ENCODE measurements at regions not wholly inside any gene's neighbourhood (a gene's known extent, or its start where the extent isn't known, plus 50 kb on each side); places are given as distances from the start of the nearest gene placed in this dataset.

DNA sequence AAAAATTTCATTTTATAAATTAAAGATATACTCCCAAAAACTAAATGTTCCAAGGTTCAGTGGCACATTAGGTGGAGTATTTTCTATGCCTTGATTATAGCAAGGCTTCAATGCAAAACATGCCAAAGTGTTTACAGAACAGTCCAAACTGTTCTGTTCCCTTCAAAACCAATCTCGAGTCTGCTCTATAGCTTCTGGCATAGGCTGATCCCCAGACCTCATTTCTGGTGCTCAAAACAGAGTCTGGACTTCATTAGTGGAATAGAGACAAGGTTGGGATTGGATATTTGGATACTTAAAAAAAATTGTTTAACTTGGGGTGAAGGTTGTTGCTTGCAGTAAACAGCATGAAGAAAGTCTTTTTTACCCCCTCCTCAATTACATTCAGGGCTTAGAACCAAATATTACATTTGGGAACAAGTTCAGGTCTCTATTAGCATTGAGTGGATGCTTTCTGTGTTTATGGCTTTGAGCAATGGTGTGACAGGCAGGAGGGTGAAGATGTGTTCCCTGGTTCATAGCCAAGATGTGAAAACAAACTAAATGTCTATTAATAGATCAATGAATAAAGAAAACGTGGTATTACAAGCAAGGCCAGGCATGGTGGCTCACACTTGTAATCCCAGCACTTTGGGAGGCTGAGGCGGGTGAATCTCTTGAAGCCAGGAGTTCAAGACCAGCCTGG is 208.1 kb upstream of the RND3 start:
- intact Hi-C loops (cut with micrococcal nuclease) = no loop called here
- Mint-ChIP-seq H3K27ac (no peak overlapping the region), H3K9me3 (no peaks in the 10 kb centered on the region), H3K36me3 (ENCODE audit: low read depth) (no peaks in the 10 kb centered on the region), H3K4me1 (ENCODE audit: low read depth) (no peaks in the 10 kb centered on the region), H3K27me3 (ENCODE audit: low read depth) (no peaks in the 10 kb centered on the region), H3K4me3 (ENCODE audit: low read depth) (no peak overlapping the region)
- no peak for DNase-seq (ENCODE audit: low spot score)

GRCh38 chr2:150693556-150693955 is 206.1 kb upstream of the RND3 start:
- Mint-ChIP-seq H3K4me1 (ENCODE audit: low read depth) (no peaks in the 10 kb centered on the region), H3K9me3 (no peaks in the 10 kb centered on the region), H3K4me3 (ENCODE audit: low read depth) (no peak overlapping the region), H3K27me3 (ENCODE audit: low read depth) (no peaks in the 10 kb centered on the region), H3K27ac (no peak overlapping the region), H3K36me3 (ENCODE audit: low read depth) (no peaks in the 10 kb centered on the region)
- DNase-seq (ENCODE audit: low spot score) = no peak
- intact Hi-C loops (cut with micrococcal nuclease) = no loop called here

DNA sequence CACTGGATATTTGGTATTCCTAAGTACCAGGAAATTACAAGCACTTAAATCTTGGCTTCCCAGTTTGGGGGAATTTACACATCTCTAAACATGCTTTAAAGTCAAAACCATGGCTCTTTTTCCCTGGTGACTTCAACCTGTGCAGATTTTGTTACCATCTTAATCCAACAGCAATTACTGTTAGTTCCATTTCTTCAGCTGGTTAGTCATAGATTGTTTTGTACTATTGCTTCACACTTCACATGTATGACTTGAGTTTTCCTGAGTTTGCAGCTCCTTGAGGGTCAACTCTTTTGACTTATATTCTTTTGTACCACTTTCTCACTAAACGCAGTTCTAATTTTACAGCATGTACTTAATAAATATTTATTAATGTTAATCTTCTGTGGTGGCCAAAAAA is 203.4 kb upstream of the RND3 start:
- Mint-ChIP-seq H3K4me3 (ENCODE audit: low read depth) (no peak overlapping the region), H3K4me1 (ENCODE audit: low read depth) (no peaks in the 10 kb centered on the region), H3K27ac (no peak overlapping the region), H3K36me3 (ENCODE audit: low read depth) (no peaks in the 10 kb centered on the region), H3K9me3 (no peaks in the 10 kb centered on the region), H3K27me3 (ENCODE audit: low read depth) (no peaks in the 10 kb centered on the region)
- DNase-seq (ENCODE audit: low spot score) = no peak
- intact Hi-C loops (cut with micrococcal nuclease) = no loop called here

DNA sequence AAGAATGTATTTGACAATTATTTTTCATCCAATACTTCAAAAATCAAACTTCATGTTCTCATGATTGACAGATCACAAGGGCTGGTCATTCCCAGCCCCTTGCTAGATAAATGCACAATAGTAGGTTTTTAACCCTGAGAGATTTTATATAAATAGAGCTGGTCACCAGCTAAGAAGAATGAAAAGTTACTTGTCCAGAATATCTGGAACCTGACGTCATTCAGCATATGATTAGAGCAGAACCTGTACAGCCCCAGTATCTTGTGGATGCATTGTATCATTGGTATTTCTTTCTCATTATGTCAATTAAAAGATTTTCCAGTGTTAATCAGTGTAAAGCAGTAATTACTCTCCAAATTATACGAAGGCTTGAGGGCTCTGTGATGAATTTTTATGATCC is 202.8 kb upstream of the RND3 start:
- H3K27me3 Mint-ChIP-seq (ENCODE audit: low read depth) = no peaks in the 10 kb centered on the region
- no peak for DNase-seq (ENCODE audit: low spot score)
- H3K4me3 Mint-ChIP-seq (ENCODE audit: low read depth) = no peak overlapping the region
- H3K4me1 Mint-ChIP-seq (ENCODE audit: low read depth) = no peaks in the 10 kb centered on the region
- intact Hi-C loops (cut with micrococcal nuclease) = no loop called here
- no peak overlapping the region for H3K27ac Mint-ChIP-seq
- no peaks in the 10 kb centered on the region for H3K36me3 Mint-ChIP-seq (ENCODE audit: low read depth)
- no peaks in the 10 kb centered on the region for H3K9me3 Mint-ChIP-seq

DNA sequence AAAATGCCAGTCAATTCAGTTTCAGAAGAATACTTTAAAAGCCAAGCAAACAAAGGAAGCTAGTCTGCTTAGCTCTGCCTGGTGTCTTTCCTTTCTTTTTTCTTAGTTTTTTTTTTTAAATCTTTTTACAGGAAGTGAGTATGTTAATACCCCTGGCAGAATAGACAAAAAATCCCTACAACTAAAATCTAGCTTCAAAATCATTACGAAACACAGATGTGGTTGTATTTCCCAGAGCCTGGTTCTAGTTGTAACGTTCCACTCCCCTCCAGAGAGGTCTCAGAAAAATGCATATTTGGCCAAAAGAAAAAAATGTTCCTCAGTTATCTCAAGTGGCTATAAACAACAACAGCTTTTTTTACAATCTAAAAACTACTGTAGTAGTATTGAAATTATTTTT is 202.1 kb upstream of the RND3 start:
- no peaks in the 10 kb centered on the region for H3K9me3 Mint-ChIP-seq
- no peaks in the 10 kb centered on the region for H3K36me3 Mint-ChIP-seq (ENCODE audit: low read depth)
- H3K4me1 Mint-ChIP-seq (ENCODE audit: low read depth) = no peaks in the 10 kb centered on the region
- H3K27me3 Mint-ChIP-seq (ENCODE audit: low read depth) = no peaks in the 10 kb centered on the region
- intact Hi-C loops (cut with micrococcal nuclease) = no loop called here
- no peak for DNase-seq (ENCODE audit: low spot score)
- H3K4me3 Mint-ChIP-seq (ENCODE audit: low read depth) = no peak overlapping the region
- no peak overlapping the region for H3K27ac Mint-ChIP-seq

GRCh38 chr2:150688016-150688415 is 200.5 kb upstream of the RND3 start:
- no peaks in the 10 kb centered on the region for H3K27me3 Mint-ChIP-seq (ENCODE audit: low read depth)
- intact Hi-C loops (cut with micrococcal nuclease) = no loop called here
- no peaks in the 10 kb centered on the region for H3K36me3 Mint-ChIP-seq (ENCODE audit: low read depth)
- no peaks in the 10 kb centered on the region for H3K4me1 Mint-ChIP-seq (ENCODE audit: low read depth)
- H3K27ac Mint-ChIP-seq = no peak overlapping the region
- DNase-seq (ENCODE audit: low spot score) = no peak
- no peak overlapping the region for H3K4me3 Mint-ChIP-seq (ENCODE audit: low read depth)
- H3K9me3 Mint-ChIP-seq = no peaks in the 10 kb centered on the region

DNA sequence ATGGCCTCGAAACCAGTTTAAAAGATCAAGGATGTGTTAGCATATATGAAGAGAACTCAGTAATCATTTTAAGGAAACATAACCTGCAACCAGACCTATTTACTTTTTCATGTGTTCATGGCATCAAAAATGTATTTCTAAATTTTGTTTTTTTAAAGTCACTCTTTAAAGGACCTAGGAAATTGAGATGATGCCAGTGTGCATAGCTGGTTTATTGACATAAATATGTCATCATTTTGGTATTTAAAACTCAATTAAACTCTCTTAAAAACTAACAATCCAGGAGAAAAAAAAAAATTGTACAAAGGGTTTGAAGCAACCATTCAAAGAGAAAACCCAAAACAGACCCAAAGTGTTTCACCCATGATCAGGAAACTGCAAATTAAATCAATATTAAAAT is 198.9 kb upstream of the RND3 start:
- DNase-seq (ENCODE audit: low spot score) = no peak
- no peaks in the 10 kb centered on the region for H3K9me3 Mint-ChIP-seq
- no peaks in the 10 kb centered on the region for H3K27me3 Mint-ChIP-seq (ENCODE audit: low read depth)
- H3K4me3 Mint-ChIP-seq (ENCODE audit: low read depth) = no peak overlapping the region
- no peaks in the 10 kb centered on the region for H3K36me3 Mint-ChIP-seq (ENCODE audit: low read depth)
- H3K27ac Mint-ChIP-seq = no peak overlapping the region
- H3K4me1 Mint-ChIP-seq (ENCODE audit: low read depth) = no peaks in the 10 kb centered on the region
- intact Hi-C loops (cut with micrococcal nuclease) = no loop called here

DNA sequence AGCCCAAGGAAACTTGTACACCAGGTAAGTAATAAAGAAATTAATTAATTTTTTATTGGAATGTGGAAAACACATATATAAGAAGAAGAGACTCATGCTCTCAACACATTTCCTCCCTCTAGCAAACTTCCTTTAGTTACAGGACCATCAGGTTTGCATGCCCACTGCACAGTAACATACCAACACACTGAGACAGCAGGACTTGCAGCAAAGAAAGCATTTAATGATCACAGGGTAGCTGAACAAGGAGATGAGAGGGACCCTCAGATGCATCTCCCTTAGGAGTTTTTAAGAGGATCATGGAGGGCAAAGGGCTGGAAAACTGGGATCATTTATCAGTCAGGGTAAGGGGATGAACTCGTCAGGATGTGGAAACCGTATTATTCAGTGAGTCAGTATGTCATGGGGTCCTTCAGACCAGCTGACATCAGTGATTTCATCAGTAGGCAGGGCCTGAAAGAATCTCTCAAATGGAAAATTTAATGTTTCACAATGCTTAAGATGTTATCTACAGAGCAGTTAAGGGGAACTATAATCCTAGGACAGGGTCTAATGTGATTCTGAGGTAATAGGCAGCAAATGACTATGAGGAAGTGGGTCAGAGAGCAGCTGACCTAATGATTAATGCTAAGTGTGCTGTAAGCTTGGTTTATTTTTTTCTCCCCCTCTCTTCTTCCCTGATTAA is 193.8 kb upstream of the RND3 start:
- H3K36me3 Mint-ChIP-seq (ENCODE audit: low read depth) = no peaks in the 10 kb centered on the region
- no peaks in the 10 kb centered on the region for H3K4me1 Mint-ChIP-seq (ENCODE audit: low read depth)
- H3K27me3 Mint-ChIP-seq (ENCODE audit: low read depth) = no peaks in the 10 kb centered on the region
- H3K9me3 Mint-ChIP-seq = no peaks in the 10 kb centered on the region
- DNase-seq (ENCODE audit: low spot score) = no peak
- H3K4me3 Mint-ChIP-seq (ENCODE audit: low read depth) = no peak overlapping the region
- intact Hi-C loops (cut with micrococcal nuclease) = no loop called here
- H3K27ac Mint-ChIP-seq = no peak overlapping the region

GRCh38 chr2:150679456-150680120 is 192.1 kb upstream of the RND3 start:
- Mint-ChIP-seq H3K4me3 (ENCODE audit: low read depth) (no peak overlapping the region), H3K27ac (no peak overlapping the region), H3K27me3 (ENCODE audit: low read depth) (no peaks in the 10 kb centered on the region), H3K4me1 (ENCODE audit: low read depth) (no peaks in the 10 kb centered on the region), H3K9me3 (no peaks in the 10 kb centered on the region), H3K36me3 (ENCODE audit: low read depth) (no peaks in the 10 kb centered on the region)
- intact Hi-C loops (cut with micrococcal nuclease) = no loop called here
- DNase-seq (ENCODE audit: low spot score) = no peak

- no peaks in the 10 kb centered on the region for H3K4me1 Mint-ChIP-seq (ENCODE audit: low read depth)
- no peaks in the 10 kb centered on the region for H3K27me3 Mint-ChIP-seq (ENCODE audit: low read depth)
- H3K36me3 Mint-ChIP-seq (ENCODE audit: low read depth) = no peaks in the 10 kb centered on the region
- H3K4me3 Mint-ChIP-seq (ENCODE audit: low read depth) = no peak overlapping the region
- H3K27ac Mint-ChIP-seq = no peak overlapping the region
- H3K9me3 Mint-ChIP-seq = no peaks in the 10 kb centered on the region
- DNase-seq (ENCODE audit: low spot score) = no peak
- intact Hi-C loops (cut with micrococcal nuclease) = no loop called here
Measured at GRCh38 chr2:150677551-150677950, 190.1 kb upstream of the RND3 start.

DNA sequence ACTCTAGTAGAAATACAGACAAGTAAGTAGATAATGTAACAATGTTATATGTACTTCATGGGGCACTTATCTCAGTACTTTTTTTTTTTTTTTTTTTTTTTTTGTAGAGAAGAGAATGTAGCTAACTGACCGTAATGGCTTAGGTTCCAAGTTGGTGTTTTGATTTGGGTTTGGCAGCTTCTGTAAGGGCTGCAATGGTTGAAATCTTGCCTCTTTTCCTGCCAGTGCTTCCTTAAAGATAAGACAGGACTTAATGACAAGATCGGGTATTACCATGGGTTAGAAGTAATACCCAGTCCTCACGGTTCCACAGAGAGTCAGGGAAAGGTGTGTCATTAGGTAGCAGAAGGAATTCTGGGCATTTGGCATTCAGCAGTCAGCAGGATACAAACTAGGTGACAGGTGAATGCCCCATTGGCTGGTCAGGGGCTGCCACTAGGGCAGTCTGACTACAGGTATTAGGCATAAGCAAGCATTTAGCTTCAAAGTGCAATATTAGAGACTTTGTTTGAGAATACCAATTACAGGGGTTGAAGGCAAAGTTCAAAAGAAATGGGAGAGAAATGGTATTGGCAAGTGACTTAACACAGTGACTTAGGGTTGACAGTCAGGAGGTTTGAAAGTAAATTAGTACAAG is 189.4 kb upstream of the RND3 start:
- H3K4me3 Mint-ChIP-seq (ENCODE audit: low read depth) = no peak overlapping the region
- DNase-seq (ENCODE audit: low spot score) = no peak
- no peaks in the 10 kb centered on the region for H3K27me3 Mint-ChIP-seq (ENCODE audit: low read depth)
- intact Hi-C loops (cut with micrococcal nuclease) = no loop called here
- no peaks in the 10 kb centered on the region for H3K4me1 Mint-ChIP-seq (ENCODE audit: low read depth)
- H3K9me3 Mint-ChIP-seq = no peaks in the 10 kb centered on the region
- H3K36me3 Mint-ChIP-seq (ENCODE audit: low read depth) = no peaks in the 10 kb centered on the region
- no peak overlapping the region for H3K27ac Mint-ChIP-seq

DNA sequence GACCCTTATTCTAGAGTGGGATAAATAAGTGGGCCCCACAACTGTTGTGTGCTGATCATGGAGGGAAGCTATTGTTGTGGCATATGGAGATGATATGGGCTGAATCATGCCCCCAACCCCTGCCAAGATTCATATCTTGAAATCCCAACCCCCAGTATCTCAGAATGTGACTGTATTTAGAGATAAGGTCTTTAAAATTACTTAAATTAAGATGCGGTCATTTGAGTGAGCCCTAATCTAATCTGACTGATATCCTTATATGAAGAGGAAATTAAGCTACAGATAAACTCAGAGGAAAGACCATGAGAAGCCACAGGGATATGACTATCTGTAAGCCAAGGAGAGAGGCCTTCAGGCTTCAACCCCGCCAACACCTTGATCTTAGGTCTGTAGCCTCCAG is 188.3 kb upstream of the RND3 start:
- Mint-ChIP-seq H3K36me3 (ENCODE audit: low read depth) (no peaks in the 10 kb centered on the region), H3K4me3 (ENCODE audit: low read depth) (no peak overlapping the region), H3K27me3 (ENCODE audit: low read depth) (no peaks in the 10 kb centered on the region), H3K27ac (no peak overlapping the region), H3K9me3 (no peaks in the 10 kb centered on the region), H3K4me1 (ENCODE audit: low read depth) (no peaks in the 10 kb centered on the region)
- no peak for DNase-seq (ENCODE audit: low spot score)
- intact Hi-C loops (cut with micrococcal nuclease) = no loop called here

DNA sequence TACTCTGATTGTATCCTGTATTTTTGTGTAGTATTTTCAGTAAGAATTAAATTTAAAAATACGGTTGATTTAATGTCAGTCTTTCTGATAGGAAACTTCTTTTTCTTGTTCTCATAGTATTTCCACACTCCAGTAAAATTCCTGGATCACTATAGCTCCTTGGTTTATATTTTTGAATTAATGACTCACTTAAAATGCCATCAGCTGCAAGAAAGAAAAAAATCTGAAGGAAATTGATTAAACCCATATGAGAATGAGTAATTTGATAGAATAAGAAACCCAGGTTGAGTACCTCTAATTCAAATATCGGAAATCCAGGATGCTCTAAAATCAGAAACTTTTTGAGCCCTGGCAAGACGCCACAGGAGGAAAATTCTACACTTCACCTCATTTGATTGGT is 186.8 kb upstream of the RND3 start:
- H3K36me3 Mint-ChIP-seq (ENCODE audit: low read depth) = no peaks in the 10 kb centered on the region
- no peaks in the 10 kb centered on the region for H3K4me1 Mint-ChIP-seq (ENCODE audit: low read depth)
- H3K27me3 Mint-ChIP-seq (ENCODE audit: low read depth) = no peaks in the 10 kb centered on the region
- no peak overlapping the region for H3K4me3 Mint-ChIP-seq (ENCODE audit: low read depth)
- H3K9me3 Mint-ChIP-seq = no peaks in the 10 kb centered on the region
- intact Hi-C loops (cut with micrococcal nuclease) = no loop called here
- H3K27ac Mint-ChIP-seq = no peak overlapping the region
- no peak for DNase-seq (ENCODE audit: low spot score)
